ENCODE measurements at regions not wholly inside any gene's neighbourhood (a gene's known extent, or its start where the extent isn't known, plus 50 kb on each side); places are given as distances from the start of the nearest gene placed in this dataset.

GRCh38 chr14:71374989-71375388 lies 467.7 kb downstream of the PCNX1 start:
- H3K27ac ChIP-seq, result no peak overlapping the region
- ATAC-seq (no peak), DNase-seq (no peak)
- no peaks in the 10 kb centered on the region for H3K9me3 ChIP-seq
- no peak overlapping the region for H3K4me3 ChIP-seq
- peaks cover 7% of the 10 kb centered on the region for H3K4me1 ChIP-seq
- no peaks in the 10 kb centered on the region for H3K36me3 ChIP-seq
- intact Hi-C loops (cut with DNase I), result no loop called here
- H3K27me3 ChIP-seq, result no peaks in the 10 kb centered on the region
- TF ChIP-seq CTCF (IDR thresholded peaks at IDR 0.05), result no peak

GRCh38 chr14:71377099-71377498 lies 469.8 kb downstream of the PCNX1 start:
- Histone ChIP-seq H3K27me3 (no peaks in the 10 kb centered on the region), H3K4me3 (no peak overlapping the region), H3K36me3 (no peaks in the 10 kb centered on the region), H3K27ac (no peak overlapping the region), H3K9me3 (no peaks in the 10 kb centered on the region), H3K4me1 (peaks cover 4% of the 10 kb centered on the region)
- DNase-seq (peak; percentile 60), ATAC-seq (no peak)
- TF ChIP-seq CTCF (IDR thresholded peaks at IDR 0.05), result no peak
- intact Hi-C loops (cut with DNase I), result no loop called here

- ATAC-seq (peak; percentile 37), DNase-seq (no peak)
- Histone ChIP-seq H3K4me3 (no peak overlapping the region), H3K27ac (no peak overlapping the region), H3K4me1 (peaks cover 4% of the 10 kb centered on the region), H3K9me3 (no peaks in the 10 kb centered on the region), H3K27me3 (no peaks in the 10 kb centered on the region), H3K36me3 (no peaks in the 10 kb centered on the region)
- intact Hi-C loops (cut with DNase I), result no loop called here
- no peak for TF ChIP-seq CTCF (IDR thresholded peaks at IDR 0.05)
These were observed 473.0 kb downstream of the PCNX1 start for GRCh38 chr14:71380271-71380670.

GRCh38 chr14:71381814-71382213 lies 474.6 kb downstream of the PCNX1 start:
- no peak for TF ChIP-seq CTCF (IDR thresholded peaks at IDR 0.05)
- H3K27ac ChIP-seq, result no peak overlapping the region
- intact Hi-C loops (cut with DNase I), result no loop called here
- no peaks in the 10 kb centered on the region for H3K36me3 ChIP-seq
- DNase-seq (no peak), ATAC-seq (no peak)
- no peaks in the 10 kb centered on the region for H3K27me3 ChIP-seq
- H3K4me3 ChIP-seq, result no peak overlapping the region
- no peaks in the 10 kb centered on the region for H3K9me3 ChIP-seq
- H3K4me1 ChIP-seq, result peaks cover 4% of the 10 kb centered on the region

DNA sequence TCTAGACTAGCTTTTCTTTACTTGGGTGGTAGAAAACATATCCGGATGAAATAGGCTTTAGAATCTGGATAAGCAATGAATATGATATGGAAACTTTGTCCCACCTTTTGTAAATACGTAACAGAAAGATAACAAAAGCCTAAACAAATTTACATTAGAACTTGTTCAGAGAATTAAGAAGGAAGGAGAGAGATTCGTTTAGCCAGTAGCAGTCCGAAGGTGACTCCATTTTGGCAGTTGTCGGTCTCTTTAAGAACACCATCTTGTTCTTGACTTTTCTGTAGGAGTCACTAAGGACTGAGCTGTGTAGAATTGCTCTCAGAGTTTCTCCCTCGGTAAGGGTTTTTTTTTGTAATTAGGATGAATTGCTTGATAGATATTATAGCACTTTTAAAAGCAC lies 475.1 kb downstream of the PCNX1 start:
- Histone ChIP-seq H3K9me3 (no peaks in the 10 kb centered on the region), H3K27ac (no peak overlapping the region), H3K27me3 (no peaks in the 10 kb centered on the region), H3K4me3 (no peak overlapping the region), H3K4me1 (peaks cover 4% of the 10 kb centered on the region), H3K36me3 (no peaks in the 10 kb centered on the region)
- no peak for TF ChIP-seq CTCF (IDR thresholded peaks at IDR 0.05)
- ATAC-seq (no peak), DNase-seq (no peak)
- intact Hi-C loops (cut with DNase I), result no loop called here

DNA sequence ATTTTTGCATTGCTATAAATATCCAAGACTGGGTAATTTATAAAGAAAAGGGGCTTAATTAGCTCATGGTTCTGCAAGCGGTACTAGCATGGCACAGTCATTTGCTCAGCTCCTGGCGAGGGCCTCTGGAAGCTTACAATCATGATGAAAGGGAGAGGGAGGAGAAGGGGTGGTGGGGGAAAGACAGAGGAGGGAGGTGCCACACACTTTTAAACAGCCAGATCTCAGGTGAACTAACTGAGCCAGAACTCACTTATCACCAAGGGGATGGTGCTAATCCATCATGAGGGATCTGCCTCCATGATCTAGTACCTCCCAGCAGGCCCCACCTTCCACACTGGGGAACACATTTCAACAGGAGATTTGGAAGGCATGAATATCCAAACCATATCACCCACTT lies 476.3 kb downstream of the PCNX1 start:
- Histone ChIP-seq H3K9me3 (no peaks in the 10 kb centered on the region), H3K4me1 (no peaks in the 10 kb centered on the region), H3K36me3 (no peaks in the 10 kb centered on the region), H3K4me3 (no peak overlapping the region), H3K27me3 (no peaks in the 10 kb centered on the region), H3K27ac (no peak overlapping the region)
- DNase-seq, result no peak
- ATAC-seq, result no peak
- intact Hi-C loops (cut with DNase I), result no loop called here
- TF ChIP-seq CTCF (IDR thresholded peaks at IDR 0.05), result no peak

Data from upper lobe of right lung (tissue), 1 donor.